KBM-7 (cell line): ENCODE measurements at regions not wholly inside any gene's neighbourhood (a gene's known extent, or its start where the extent isn't known, plus 50 kb on each side); places are given as distances from the start of the nearest gene placed in this dataset.
"Not testable (repeated sequence)": the region's sequence is repeated elsewhere in the genome, so short reads cannot be mapped to it uniquely, and the experiment has no call there.

ENCODE experiments used
- DNase-seq: peaks from one replicate; pipeline ENCODE4 v3.0.0-alpha.2; 2015
- in situ Hi-C: fragments of 300-500 bp; cut with MboI; formaldehyde crosslinking; loops from 2 replicates; pipeline ENCODE4 v1.14.3; 2020; ENCODE audit warnings: low sequenced_read_pairs, low pct_unique_long_range_greater_than_20kb, mixed read lengths

DNA sequence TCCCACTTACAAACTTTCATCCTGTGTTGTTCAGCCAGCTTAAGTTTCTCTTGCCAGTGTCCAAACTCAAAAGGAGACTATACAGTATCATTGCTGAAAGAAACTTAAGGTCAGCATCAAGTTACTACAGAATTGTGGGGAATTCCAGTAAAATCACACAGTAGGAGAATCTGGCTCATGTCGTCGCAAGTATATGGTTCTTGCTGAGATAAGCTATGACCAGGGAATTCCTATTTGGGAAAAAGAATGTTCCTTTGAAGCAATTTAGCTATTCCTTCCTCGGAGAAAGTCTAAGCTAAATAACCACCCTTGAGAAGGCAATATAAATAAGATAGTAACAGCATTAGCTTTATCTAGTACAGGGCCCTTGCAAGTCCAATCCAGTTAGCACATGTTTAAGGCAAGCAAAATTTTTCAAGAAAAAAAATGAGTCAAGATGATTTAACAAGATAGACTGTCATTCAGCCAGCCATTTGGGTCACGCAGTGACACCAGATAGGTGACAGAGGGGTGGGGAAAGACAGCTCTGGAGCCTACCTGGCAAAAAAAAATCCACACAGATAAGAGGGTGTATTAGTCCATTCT is 78.2 kb upstream of the THBS1 start:
- no peak for DNase-seq
- in situ Hi-C loops = no loop called here

DNA sequence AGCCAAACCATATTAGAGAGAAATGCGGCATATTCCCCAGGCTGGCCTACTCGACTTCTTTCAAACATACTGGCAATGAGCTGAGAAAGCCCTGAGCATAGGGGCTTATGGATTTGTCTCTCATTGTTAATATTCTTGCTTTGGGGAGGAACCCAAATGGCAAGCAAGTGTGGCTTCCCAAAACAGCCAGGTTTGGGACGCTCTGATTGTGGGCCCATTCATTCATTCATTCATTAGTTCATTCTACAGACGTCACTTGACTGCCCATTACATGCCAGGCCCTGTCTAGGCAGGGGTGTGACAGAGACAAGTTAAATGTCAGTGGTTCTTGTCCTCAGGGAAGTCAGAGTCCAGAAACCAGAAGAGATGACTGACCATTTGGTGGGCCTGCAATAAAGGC is 77.4 kb upstream of the THBS1 start:
- in situ Hi-C loops = no loop called here
- DNase-seq = no peak

DNA sequence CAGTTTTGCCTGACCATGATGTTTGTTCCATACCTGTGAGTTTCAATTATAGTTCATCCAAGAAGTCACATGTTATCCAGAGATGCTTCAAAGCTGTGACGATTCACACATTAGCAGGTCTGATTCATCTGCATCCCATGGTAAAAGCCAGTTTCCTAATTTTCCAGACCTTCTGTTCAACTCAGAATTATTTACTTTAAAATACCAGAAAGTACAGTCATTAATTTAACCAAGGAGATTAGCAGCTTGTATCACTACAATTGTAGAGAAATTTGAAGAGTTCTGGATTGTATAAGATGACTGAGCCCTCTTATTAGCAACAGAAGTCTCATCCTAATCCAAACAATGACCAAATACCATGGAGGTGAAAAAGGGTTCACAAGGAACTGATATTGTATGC is 76.1 kb upstream of the THBS1 start:
- DNase-seq = no peak
- in situ Hi-C loops = no loop called here

DNA sequence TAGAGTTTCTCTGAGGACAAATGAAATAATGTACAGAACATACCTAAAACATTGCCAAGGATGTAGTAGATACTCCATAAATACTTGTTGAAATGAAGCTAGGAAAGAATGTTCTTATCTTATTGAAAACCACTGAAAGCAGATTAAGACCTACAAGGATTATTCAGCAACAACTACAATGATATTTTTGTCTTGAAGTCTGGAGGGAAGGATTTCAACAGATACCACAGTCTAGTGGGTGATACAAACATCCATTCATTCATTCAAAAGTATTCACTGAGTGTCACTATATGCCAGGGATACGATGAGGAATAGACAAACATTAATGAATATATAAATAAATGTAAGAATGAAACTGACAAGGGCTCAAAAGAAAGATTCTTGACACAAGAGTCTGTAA is 74.7 kb upstream of the THBS1 start:
- DNase-seq = no peak
- in situ Hi-C loops = no loop called here

DNA sequence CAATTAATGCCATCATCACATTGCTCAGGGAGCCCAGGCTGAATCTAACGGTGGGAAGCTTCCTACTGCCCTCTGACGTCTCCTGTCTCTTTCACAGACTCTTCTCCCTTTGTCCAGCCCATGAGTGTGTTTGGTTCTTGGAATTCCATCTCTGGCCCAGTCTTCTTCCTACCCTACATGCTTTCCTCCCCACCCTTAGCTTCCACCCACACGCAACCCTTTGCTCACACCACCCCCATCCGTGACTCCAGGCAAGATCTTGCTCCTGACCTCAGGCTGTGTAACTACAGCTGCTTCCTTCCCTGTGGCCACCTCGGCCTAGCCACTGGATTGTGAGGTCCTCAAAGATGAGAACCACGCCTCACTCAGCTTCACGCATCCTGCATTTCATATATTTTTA is 72.3 kb upstream of the THBS1 start:
- in situ Hi-C loops = no loop called here
- no peak for DNase-seq

DNA sequence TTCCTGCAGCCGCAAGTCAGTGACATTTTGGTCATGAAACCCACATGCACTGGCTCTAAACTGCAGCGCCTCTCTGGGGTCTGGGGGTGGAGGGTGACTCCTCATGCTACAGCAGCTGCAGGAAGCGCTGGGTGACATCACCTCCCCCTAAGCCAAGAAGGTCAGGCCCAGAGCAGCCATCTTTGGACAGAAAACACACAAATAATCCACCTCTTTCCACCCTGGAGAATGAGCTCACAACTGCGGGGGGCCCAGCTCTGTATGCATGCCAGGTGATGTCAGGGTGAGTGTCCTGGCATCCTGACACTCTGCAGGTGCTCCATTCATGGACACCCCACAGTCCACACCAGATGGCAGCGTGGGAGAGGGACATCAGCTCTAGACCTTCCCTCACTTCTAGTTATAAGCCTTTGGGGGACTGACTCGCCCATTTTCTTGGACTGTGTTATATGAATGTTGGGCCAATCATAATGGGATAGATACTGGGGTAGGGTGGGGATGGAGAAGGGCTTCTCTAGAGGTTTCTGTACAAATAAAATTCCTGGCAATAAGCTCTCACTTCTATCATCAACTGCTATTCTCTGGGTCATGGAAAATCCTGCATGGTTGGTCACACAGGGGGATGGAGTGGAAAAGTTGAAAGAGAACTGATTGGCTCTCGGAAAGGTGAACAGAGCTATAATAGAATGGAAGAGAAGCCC is 70.7 kb upstream of the THBS1 start:
- in situ Hi-C loops = no loop called here
- DNase-seq = no peak

DNA sequence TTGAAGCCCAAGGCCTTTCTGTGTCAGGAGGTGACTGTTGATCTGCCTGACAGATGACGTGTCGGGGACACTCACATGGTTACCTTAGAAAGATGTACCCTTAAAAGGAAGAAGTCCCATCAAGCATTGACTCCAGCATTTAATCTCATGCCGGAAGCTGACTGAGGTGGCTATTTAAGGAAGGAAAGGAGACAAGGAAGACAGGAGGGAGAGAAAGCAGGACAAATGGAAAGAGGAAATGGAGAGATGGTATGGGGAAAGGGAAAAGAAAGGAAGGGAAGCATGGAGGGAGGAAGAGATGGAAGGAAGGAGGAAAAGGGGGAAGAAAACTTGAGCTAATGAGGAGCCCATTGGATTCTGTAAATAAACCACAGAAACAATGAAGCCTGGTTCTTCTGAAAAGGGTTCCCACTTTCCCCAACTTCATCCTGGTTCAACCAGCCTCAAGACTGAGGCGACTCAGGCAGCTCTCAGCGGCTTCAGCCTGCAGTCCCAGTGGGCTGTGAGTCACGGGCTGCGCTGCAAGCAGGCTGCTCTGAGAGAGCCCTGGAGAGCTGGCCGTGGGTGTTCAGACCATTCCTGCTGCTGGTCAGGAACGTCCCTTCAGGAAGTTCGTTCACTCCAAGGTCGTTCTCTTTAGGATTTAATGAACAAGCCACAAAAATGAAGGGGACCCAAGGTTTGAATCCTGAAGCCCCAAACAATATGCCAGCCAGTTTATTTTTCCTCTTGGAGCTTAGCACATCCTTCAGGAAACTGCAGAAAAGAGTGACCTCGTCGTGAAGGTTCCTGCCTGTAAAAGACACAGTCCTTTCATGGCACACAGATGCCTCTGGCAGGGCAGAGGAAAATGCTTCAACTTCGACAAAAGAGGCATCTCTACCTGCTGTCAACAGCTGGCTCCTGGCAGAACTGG is 69.6 kb upstream of the THBS1 start:
- in situ Hi-C loops = no loop called here
- DNase-seq = no peak

DNA sequence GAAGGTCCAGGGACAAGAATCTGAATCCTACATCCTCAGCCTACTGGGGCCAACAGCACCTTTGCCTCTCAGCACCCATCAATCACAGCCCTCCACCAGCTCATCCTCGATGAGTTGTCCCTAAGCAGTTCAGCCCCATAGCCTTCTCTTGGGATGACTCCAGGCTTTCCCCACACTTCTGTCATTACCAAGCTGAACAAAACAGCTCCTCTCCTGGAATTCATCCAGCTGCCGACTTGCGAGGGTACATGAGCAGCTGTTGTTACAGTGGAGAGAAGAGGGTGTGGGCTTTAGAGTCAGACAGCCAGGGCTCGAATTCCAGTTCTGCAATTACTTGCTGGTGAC is 69.0 kb upstream of the THBS1 start:
- no peak for DNase-seq
- in situ Hi-C loops = no loop called here

DNA sequence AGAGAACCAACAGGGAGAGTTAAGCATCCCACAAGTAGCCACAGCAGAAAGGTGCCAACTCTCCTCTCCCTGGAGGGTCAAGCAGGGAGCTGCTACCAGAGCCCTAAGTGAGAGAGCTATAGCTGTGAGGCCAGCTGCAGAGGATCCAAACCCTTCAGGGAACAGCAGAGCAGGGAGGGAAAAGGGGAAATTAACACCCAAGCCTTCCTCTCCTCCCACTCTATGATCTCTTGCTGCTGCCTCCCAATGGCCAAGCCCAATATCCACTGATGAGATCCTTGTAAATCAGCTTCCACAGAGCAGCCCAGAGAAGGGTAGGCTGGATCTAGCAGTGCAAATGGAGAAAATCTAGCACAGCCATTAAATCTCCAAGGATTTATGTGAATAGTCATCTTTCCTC is 68.2 kb upstream of the THBS1 start:
- no peak for DNase-seq
- in situ Hi-C loops = no loop called here

DNA sequence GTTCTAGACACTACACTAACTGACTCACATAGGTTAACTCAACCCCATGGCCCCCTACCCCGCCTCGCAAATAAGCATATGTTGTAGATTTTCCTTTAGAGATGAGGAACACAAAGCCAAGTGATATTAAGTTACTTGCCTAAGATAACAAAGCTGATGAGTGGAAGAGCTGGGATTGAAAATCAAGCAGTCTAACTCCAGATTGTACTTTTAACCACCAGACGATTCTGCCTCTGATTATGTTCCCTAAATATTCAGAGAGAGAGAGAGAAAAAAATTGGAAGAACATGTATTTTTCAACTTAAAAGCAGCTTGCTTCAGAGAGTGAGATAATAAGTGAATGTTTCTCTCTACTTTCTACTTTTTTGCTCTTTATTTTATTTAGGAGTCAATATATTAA is 66.9 kb upstream of the THBS1 start:
- in situ Hi-C loops = no loop called here
- DNase-seq = no peak

DNA sequence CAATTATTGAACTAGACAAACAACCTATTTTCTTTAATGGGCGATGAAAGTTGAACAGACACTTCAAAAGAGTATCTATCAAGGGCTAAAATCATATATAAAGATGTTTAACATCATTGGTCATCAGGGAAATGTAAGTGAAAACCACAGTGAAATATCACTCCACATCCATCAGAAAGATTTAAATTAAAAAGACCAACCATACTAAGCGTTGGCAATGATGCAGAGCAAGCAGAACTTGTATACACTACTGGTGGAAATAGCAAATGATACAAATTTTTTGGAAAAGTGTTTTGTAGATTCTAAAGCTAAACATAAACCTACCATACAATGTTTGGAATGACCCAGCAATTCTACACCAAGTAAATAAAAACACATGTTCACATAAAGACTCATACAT is 65.9 kb upstream of the THBS1 start:
- in situ Hi-C loops = no loop called here

DNA sequence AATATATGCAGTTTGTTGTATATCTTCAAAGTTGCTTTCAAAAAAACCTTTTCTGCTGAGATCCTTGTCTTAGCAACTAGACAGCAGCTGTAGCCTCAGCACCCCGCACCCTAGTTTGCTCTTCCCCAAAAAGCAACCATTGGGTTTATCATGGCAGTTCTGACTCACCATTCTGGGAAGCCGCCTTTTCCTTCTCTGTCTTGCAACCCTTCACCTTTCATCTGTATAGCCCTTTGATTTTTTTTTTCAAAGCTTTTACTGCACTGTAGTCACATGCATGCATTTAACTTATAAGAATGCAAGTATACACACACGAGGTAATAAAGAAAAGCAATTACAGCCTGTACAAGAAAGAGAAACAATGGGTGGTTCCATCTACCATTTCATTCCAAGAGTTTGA is 65.1 kb upstream of the THBS1 start:
- DNase-seq = no peak
- in situ Hi-C loops = no loop called here

More for the DNA sequence above, 65.9 kb upstream of the THBS1 start:
- no peak for DNase-seq

DNA sequence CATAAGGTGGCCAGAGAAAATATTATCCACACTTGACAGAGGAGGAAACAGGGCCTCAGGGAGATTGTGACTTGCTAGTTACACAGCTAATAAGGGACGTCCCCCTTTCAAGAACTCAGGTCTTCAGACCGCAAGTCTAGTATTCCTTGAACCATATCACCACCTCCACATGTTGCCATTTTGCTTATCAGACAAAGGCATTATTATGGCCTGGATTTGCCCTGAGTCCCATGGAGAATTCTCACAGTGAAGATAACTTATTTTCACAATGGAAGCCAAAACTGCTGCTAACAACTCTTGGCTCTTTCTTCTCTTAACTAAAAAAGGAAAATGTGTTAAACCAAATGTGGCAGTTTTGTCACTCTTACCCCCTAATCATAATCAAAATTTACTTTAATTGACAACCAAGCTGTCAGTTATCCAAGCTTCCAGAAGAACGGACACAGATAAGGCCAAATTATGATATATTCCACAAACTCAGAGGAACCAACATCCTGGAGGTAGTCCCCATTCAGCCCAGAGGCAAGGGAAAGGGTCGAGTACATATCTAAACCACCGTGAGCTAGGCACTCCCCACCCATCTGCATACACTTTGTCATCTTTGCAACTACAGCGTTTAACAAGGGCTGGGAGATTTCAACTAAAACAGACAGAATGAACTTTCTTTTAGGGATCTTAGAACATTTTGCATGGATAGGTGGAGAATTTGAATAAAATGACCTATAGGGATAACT is 63.6 kb upstream of the THBS1 start:
- in situ Hi-C loops = no loop called here
- DNase-seq = no peak

DNA sequence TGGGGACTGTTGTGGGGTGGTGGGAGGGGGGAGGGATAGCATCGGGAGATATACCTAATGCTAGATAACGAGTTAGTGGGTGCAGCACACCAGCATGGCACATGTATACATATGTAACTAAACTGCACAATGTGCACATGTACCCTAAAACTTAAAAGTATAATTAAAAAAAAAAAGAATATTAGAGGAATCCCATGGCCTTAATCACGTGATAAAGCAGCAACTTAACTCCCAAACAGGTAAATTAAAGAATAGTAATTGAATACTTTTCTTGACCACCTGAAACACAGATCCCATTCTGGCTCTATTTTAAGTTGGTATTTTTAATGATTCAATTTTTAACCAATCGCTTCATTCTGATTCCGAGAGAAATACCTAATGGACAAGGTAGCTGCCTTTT is 56.9 kb upstream of the THBS1 start:
- in situ Hi-C loops, DNase-seq: not testable (repeated sequence)

DNA sequence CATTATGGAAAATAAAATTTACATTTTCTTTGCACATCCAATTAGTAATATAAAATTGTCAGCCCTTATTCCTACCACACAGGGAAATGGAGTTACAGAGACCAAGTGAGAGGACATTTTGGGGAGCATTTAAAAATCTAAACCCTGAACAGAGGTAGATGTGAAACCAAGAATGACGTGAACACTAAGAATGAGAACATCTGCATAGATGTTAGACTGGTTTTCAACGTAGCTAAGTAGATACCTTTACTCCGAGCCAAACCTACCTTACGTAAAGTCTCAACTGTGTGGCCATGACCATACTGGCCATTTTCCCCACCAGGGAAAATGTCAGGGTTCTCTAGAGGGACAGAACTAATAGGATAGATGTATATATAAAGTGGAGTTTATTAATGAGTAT is 51.4 kb upstream of the THBS1 start:
- in situ Hi-C loops = no loop called here
- DNase-seq = no peak

DNA sequence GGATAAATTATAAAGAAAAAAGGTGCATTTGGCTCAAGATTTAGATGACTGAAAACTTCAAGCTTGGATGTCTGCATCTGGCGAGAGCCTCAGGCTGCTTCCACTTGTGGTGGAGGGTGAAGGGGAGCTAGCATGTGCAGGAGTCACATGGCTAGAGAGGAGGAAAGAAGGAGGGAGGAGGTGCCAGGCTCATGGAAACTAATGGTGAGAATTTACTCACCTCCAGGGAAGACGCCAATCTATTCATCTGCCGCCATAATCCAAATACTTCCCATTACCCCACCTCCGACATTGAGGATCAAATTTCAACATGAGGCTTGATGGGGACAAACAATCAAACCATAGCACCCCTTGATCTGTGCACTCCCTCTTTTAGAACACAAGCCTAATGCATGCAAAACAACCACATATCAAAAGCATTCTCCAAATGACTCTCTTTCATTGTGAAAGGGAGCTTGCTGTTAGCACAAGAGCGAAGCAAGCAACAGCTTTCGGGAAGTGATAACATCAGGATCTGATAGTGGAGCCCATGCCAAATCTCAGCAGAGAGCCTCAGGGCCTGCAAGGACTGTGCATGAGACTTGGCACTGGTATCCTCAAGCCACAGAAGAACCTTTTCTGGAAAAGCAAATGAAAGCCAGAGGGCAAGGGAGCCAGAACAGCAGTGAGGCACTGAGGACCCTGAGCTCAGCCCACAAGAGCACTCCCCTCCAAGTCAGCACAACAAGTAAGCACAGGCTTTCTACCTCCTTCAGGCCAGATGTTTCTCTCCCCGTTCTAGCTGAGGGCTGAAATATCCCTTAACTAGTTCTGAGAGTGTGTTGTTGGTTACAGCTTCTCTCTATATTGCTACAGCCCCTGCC is 50.2 kb upstream of the THBS1 start:
- in situ Hi-C loops = no loop called here
- DNase-seq = no peak
